ENCODE measurements at regions not wholly inside any gene's neighbourhood (a gene's known extent, or its start where the extent isn't known, plus 50 kb on each side); places are given as distances from the start of the nearest gene placed in this dataset.

GRCh38 chrX:69431420-69431819, 72.7 kb upstream of the NALF2 start:
- no peaks in the 10 kb centered on the region for H3K36me3 ChIP-seq (ENCODE audit: insufficient read depth)
- H3K79me2 ChIP-seq (ENCODE audit: insufficient read depth, low read depth): no peaks in the 10 kb centered on the region
- no peak overlapping the region for H3K9ac ChIP-seq
- no peaks in the 10 kb centered on the region for H3K4me1 ChIP-seq (ENCODE audit: low read depth, poor library complexity, severe bottlenecking)
- no peak overlapping the region for H3K4me3 ChIP-seq (IDR thresholded peaks at IDR 0.05; ENCODE audit: insufficient read depth, low read depth, low read length)
- no peaks in the 10 kb centered on the region for H4K20me1 ChIP-seq (ENCODE audit: insufficient read depth)
- H3K27ac ChIP-seq: no peak overlapping the region
- H2AFZ ChIP-seq (ENCODE audit: low read depth): no peak overlapping the region
- TF ChIP-seq CTCF (conservative IDR thresholded peaks at IDR 0.05; ENCODE audit: low read depth, low read length): no peak
- H3K4me2 ChIP-seq: no peak overlapping the region
- H3K27me3 ChIP-seq (ENCODE audit: insufficient read depth, low read depth): no peaks in the 10 kb centered on the region

- Histone ChIP-seq H2AFZ (ENCODE audit: low read depth) (no peak overlapping the region), H3K9ac (no peak overlapping the region), H3K4me3 (IDR thresholded peaks at IDR 0.05; ENCODE audit: insufficient read depth, low read depth, low read length) (no peak overlapping the region), H3K79me2 (ENCODE audit: insufficient read depth, low read depth) (no peaks in the 10 kb centered on the region), H3K27ac (no peak overlapping the region), H3K36me3 (ENCODE audit: insufficient read depth) (no peaks in the 10 kb centered on the region), H3K4me2 (no peak overlapping the region), H3K4me1 (ENCODE audit: low read depth, poor library complexity, severe bottlenecking) (no peaks in the 10 kb centered on the region), H3K27me3 (ENCODE audit: insufficient read depth, low read depth) (no peaks in the 10 kb centered on the region), H4K20me1 (ENCODE audit: insufficient read depth) (no peaks in the 10 kb centered on the region)
- no peak for TF ChIP-seq CTCF (conservative IDR thresholded peaks at IDR 0.05; ENCODE audit: low read depth, low read length)
Measured at GRCh38 chrX:69430785-69431184, 73.3 kb upstream of the NALF2 start.

GRCh38 chrX:69429339-69430015, 74.6 kb upstream of the NALF2 start:
- no peak overlapping the region for H3K27ac ChIP-seq
- H3K79me2 ChIP-seq (ENCODE audit: insufficient read depth, low read depth): no peaks in the 10 kb centered on the region
- H3K4me2 ChIP-seq: no peak overlapping the region
- H3K4me3 ChIP-seq (IDR thresholded peaks at IDR 0.05; ENCODE audit: insufficient read depth, low read depth, low read length): no peak overlapping the region
- H4K20me1 ChIP-seq (ENCODE audit: insufficient read depth): no peaks in the 10 kb centered on the region
- H3K9ac ChIP-seq: no peak overlapping the region
- H3K36me3 ChIP-seq (ENCODE audit: insufficient read depth): no peaks in the 10 kb centered on the region
- no peaks in the 10 kb centered on the region for H3K4me1 ChIP-seq (ENCODE audit: low read depth, poor library complexity, severe bottlenecking)
- no peak for TF ChIP-seq CTCF (conservative IDR thresholded peaks at IDR 0.05; ENCODE audit: low read depth, low read length)
- no peaks in the 10 kb centered on the region for H3K27me3 ChIP-seq (ENCODE audit: insufficient read depth, low read depth)
- H2AFZ ChIP-seq (ENCODE audit: low read depth): no peak overlapping the region

- H4K20me1 ChIP-seq (ENCODE audit: insufficient read depth): no peaks in the 10 kb centered on the region
- H3K27ac ChIP-seq: no peak overlapping the region
- H2AFZ ChIP-seq (ENCODE audit: low read depth): no peak overlapping the region
- no peak overlapping the region for H3K4me2 ChIP-seq
- H3K4me3 ChIP-seq (IDR thresholded peaks at IDR 0.05; ENCODE audit: insufficient read depth, low read depth, low read length): no peak overlapping the region
- no peaks in the 10 kb centered on the region for H3K27me3 ChIP-seq (ENCODE audit: insufficient read depth, low read depth)
- H3K36me3 ChIP-seq (ENCODE audit: insufficient read depth): no peaks in the 10 kb centered on the region
- H3K4me1 ChIP-seq (ENCODE audit: low read depth, poor library complexity, severe bottlenecking): no peaks in the 10 kb centered on the region
- H3K9ac ChIP-seq: no peak overlapping the region
- TF ChIP-seq CTCF (conservative IDR thresholded peaks at IDR 0.05; ENCODE audit: low read depth, low read length): no peak
- no peaks in the 10 kb centered on the region for H3K79me2 ChIP-seq (ENCODE audit: insufficient read depth, low read depth)
Measured at GRCh38 chrX:69428216-69428615, 75.9 kb upstream of the NALF2 start.
